ENCODE measurements at regions not wholly inside any gene's neighbourhood (a gene's known extent, or its start where the extent isn't known, plus 50 kb on each side); places are given as distances from the start of the nearest gene placed in this dataset.
"Not testable (repeated sequence)": the region's sequence is repeated elsewhere in the genome, so short reads cannot be mapped to it uniquely, and the experiment has no call there.

DNA sequence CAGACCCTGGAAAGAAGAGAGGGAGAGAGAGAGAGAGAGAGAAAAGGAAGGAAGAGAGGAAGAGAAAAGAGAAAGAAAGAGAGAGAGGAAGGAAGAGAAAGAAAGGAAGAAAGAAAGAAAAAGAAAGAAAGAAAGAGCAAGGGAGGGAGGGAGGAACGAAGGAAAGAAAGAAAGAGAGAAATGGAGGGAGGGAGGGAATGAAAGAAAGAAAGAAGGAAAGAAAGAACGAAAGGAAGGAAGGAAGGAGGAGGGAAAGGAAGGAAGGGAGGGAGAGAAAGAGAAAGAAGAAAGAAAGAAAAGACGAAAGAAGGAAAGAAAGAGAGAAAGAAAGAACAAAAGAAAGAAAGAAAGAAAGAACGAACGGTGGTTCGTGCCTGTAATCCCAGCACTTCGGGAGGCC is 133.4 kb downstream of the HNRNPD start:
- Histone ChIP-seq H3K9me3 (ENCODE audit: control insufficient read depth, low read length) (no peaks in the 10 kb centered on the region), H3K18ac (ENCODE audit: low read depth in 1 of 2, low read length in 2 of 2) (no peak overlapping the region), H2AFZ (ENCODE audit: low read depth, low read length) (no peak overlapping the region), H3K4ac (ENCODE audit: low read depth in 1 of 2, low read length in 2 of 2) (no peak overlapping the region), H3K36me3 (ENCODE audit: control insufficient read depth in 1 of 2, insufficient read depth in 2 of 2, low read depth in 1 of 2, low read length in 2 of 2) (no peaks in the 10 kb centered on the region), H3K4me1 (ENCODE audit: control insufficient read depth, insufficient read depth, low read depth, low read length) (no peaks in the 10 kb centered on the region), H3K79me1 (replicated peaks; ENCODE audit: low read length, poor library complexity, severe bottlenecking) (no peaks in the 10 kb centered on the region), H2BK120ac (ENCODE audit: low read depth, low read length) (no peak overlapping the region), H3K27ac (ENCODE audit: low read length, poor library complexity, severe bottlenecking) (no peak overlapping the region), H3K4me2 (ENCODE audit: low read length, poor library complexity, severe bottlenecking) (no peak overlapping the region), H4K91ac (ENCODE audit: low read length) (no peak overlapping the region), H3K4me3 (ENCODE audit: insufficient read depth in 1 of 2, low read depth in 1 of 2, low read length in 2 of 2) (no peak overlapping the region), H2BK15ac (ENCODE audit: low read depth, poor library complexity, severe bottlenecking) (no peak overlapping the region), H2AK5ac (ENCODE audit: low read length, severe bottlenecking) (no peak overlapping the region), H3K9ac (ENCODE audit: low read length) (no peak overlapping the region), H3K27me3 (ENCODE audit: control insufficient read depth in 1 of 2, insufficient read depth in 1 of 2, low read length in 2 of 2) (no peaks in the 10 kb centered on the region), H3K14ac (ENCODE audit: low read length in 2 of 2) (no peak overlapping the region), H2BK12ac (ENCODE audit: low read length in 2 of 2) (no peak overlapping the region), H3K23ac (ENCODE audit: low read length in 2 of 2) (no peak overlapping the region), H4K8ac (ENCODE audit: low read length) (no peak overlapping the region), H2BK5ac (ENCODE audit: low read depth, low read length, poor library complexity, severe bottlenecking) (no peak overlapping the region)
- WGBS = 84% methylated on average over 6 of the region's 7 CpGs
- no peak for DNase-seq

DNA sequence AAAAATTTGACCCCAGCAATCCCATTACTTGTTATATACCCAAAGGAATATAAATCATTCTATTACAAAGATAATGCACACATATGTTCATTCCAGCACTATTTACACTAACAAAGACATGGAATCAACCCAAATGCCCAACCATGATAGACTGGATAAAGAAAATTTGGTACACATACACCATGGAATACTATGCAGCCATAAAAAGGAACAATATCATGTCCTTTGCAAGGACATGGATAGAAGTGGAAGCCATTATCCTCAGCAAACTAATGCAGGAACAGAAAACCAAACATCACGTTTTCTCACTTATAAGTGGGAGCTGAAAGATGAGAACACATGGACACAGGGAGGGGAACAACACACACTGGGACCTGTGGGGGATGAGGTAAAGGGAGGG is 136.6 kb downstream of the HNRNPD start:
- H3K36me3 ChIP-seq (ENCODE audit: control insufficient read depth in 1 of 2, insufficient read depth in 2 of 2, low read depth in 1 of 2, low read length in 2 of 2); H2BK5ac ChIP-seq (ENCODE audit: low read depth, low read length, poor library complexity, severe bottlenecking); H2AFZ ChIP-seq (ENCODE audit: low read depth, low read length); H3K23ac ChIP-seq (ENCODE audit: low read length in 2 of 2); DNase-seq; H2BK15ac ChIP-seq (ENCODE audit: low read depth, poor library complexity, severe bottlenecking); H3K9ac ChIP-seq (ENCODE audit: low read length); H3K27ac ChIP-seq (ENCODE audit: low read length, poor library complexity, severe bottlenecking); H3K9me3 ChIP-seq (ENCODE audit: control insufficient read depth, low read length); H3K79me1 ChIP-seq (replicated peaks; ENCODE audit: low read length, poor library complexity, severe bottlenecking); H3K4me3 ChIP-seq (ENCODE audit: insufficient read depth in 1 of 2, low read depth in 1 of 2, low read length in 2 of 2); H3K27me3 ChIP-seq (ENCODE audit: control insufficient read depth in 1 of 2, insufficient read depth in 1 of 2, low read length in 2 of 2); H3K18ac ChIP-seq (ENCODE audit: low read depth in 1 of 2, low read length in 2 of 2); H3K14ac ChIP-seq (ENCODE audit: low read length in 2 of 2); H3K4me1 ChIP-seq (ENCODE audit: control insufficient read depth, insufficient read depth, low read depth, low read length); H2AK5ac ChIP-seq (ENCODE audit: low read length, severe bottlenecking); H3K4ac ChIP-seq (ENCODE audit: low read depth in 1 of 2, low read length in 2 of 2); H2BK12ac ChIP-seq (ENCODE audit: low read length in 2 of 2); H2BK120ac ChIP-seq (ENCODE audit: low read depth, low read length); H4K8ac ChIP-seq (ENCODE audit: low read length); H3K4me2 ChIP-seq (ENCODE audit: low read length, poor library complexity, severe bottlenecking); H4K91ac ChIP-seq (ENCODE audit: low read length): not testable (repeated sequence)
- WGBS = 70% methylated on average over 1 of the region's 1 CpG

DNA sequence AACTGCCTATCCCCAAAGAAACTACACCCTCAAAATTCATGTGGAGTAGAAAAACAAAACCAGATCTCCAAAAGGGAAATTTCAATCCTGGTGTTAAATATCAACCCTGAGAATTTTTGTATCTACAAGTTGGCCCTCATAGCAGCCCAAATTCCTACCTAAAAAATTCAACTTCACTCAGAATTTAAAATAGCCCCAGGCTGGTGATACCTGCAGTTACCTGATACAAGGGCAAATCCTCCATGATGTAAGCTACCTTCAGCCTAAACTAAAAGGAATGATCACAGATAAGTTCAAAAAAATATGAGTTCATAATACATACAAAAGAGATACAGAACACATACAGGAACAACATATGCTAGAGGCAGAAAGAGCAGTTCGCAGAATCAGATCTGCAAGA is 138.4 kb downstream of the HNRNPD start:
- Histone ChIP-seq H3K4ac (ENCODE audit: low read depth in 1 of 2, low read length in 2 of 2) (no peak overlapping the region), H3K27me3 (ENCODE audit: control insufficient read depth in 1 of 2, insufficient read depth in 1 of 2, low read length in 2 of 2) (peaks cover 0 to 7% of the 10 kb centered on the region in 2 experiments), H4K8ac (ENCODE audit: low read length) (no peak overlapping the region), H3K36me3 (ENCODE audit: control insufficient read depth in 1 of 2, insufficient read depth in 2 of 2, low read depth in 1 of 2, low read length in 2 of 2) (no peaks in the 10 kb centered on the region), H2BK5ac (ENCODE audit: low read depth, low read length, poor library complexity, severe bottlenecking) (no peak overlapping the region), H3K27ac (ENCODE audit: low read length, poor library complexity, severe bottlenecking) (no peak overlapping the region), H3K18ac (ENCODE audit: low read depth in 1 of 2, low read length in 2 of 2) (no peak overlapping the region), H2BK15ac (ENCODE audit: low read depth, poor library complexity, severe bottlenecking) (no peak overlapping the region), H3K14ac (ENCODE audit: low read length in 2 of 2) (no peak overlapping the region), H3K23ac (ENCODE audit: low read length in 2 of 2) (no peak overlapping the region), H3K9ac (ENCODE audit: low read length) (no peak overlapping the region), H3K4me2 (ENCODE audit: low read length, poor library complexity, severe bottlenecking) (no peak overlapping the region), H3K4me1 (ENCODE audit: control insufficient read depth, insufficient read depth, low read depth, low read length) (no peaks in the 10 kb centered on the region), H2AFZ (ENCODE audit: low read depth, low read length) (no peak overlapping the region), H2BK120ac (ENCODE audit: low read depth, low read length) (no peak overlapping the region), H4K91ac (ENCODE audit: low read length) (no peak overlapping the region), H3K4me3 (ENCODE audit: insufficient read depth in 1 of 2, low read depth in 1 of 2, low read length in 2 of 2) (no peak overlapping the region), H2BK12ac (ENCODE audit: low read length in 2 of 2) (no peak overlapping the region), H3K79me1 (replicated peaks; ENCODE audit: low read length, poor library complexity, severe bottlenecking) (no peaks in the 10 kb centered on the region), H2AK5ac (ENCODE audit: low read length, severe bottlenecking) (no peak overlapping the region), H3K9me3 (ENCODE audit: control insufficient read depth, low read length) (no peaks in the 10 kb centered on the region)
- DNase-seq = no peak
- no CpG with 5 or more reads among the region's 1 CpG for WGBS

DNA sequence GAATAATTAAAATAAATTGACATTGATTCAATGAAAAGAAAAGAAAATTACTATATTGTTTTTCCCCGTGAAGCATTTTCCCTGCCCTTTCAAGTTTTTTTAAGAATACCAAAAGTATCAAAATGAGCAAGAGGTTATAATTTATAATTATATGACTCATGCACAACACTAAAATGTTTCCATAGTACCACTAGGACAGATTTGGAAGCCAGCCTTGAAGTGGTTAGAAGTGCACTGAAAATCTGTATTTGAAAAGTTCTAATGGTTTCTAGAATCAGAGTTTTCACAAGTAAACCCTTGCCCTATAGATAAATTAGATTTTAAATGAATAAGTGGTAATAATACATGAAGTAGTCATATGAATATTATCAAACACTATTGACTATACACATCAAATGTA is 140.9 kb downstream of the HNRNPD start:
- Histone ChIP-seq H3K9me3 (ENCODE audit: control insufficient read depth, low read length) (no peaks in the 10 kb centered on the region), H4K8ac (ENCODE audit: low read length) (no peak overlapping the region)

More for the DNA sequence above, 140.9 kb downstream of the HNRNPD start:
- H4K91ac ChIP-seq (ENCODE audit: low read length) = no peak overlapping the region
- no peak overlapping the region for H2AK5ac ChIP-seq (ENCODE audit: low read length, severe bottlenecking)
- no peaks in the 10 kb centered on the region for H3K79me1 ChIP-seq (replicated peaks; ENCODE audit: low read length, poor library complexity, severe bottlenecking)
- H3K9ac ChIP-seq (ENCODE audit: low read length) = no peak overlapping the region
- H3K4ac ChIP-seq (ENCODE audit: low read depth in 1 of 2, low read length in 2 of 2) = no peak overlapping the region
- no peak overlapping the region for H2BK15ac ChIP-seq (ENCODE audit: low read depth, poor library complexity, severe bottlenecking)
- H2BK12ac ChIP-seq (ENCODE audit: low read length in 2 of 2) = no peak overlapping the region
- H3K18ac ChIP-seq (ENCODE audit: low read depth in 1 of 2, low read length in 2 of 2) = no peak overlapping the region
- no peaks in the 10 kb centered on the region for H3K4me1 ChIP-seq (ENCODE audit: control insufficient read depth, insufficient read depth, low read depth, low read length)
- H2BK120ac ChIP-seq (ENCODE audit: low read depth, low read length) = no peak overlapping the region
- H3K27me3 ChIP-seq (ENCODE audit: control insufficient read depth in 1 of 2, insufficient read depth in 1 of 2, low read length in 2 of 2) = peaks cover 0 to 7% of the 10 kb centered on the region in 2 experiments
- DNase-seq = no peak
- H2AFZ ChIP-seq (ENCODE audit: low read depth, low read length) = no peak overlapping the region
- H3K14ac ChIP-seq (ENCODE audit: low read length in 2 of 2) = no peak overlapping the region
- no peak overlapping the region for H2BK5ac ChIP-seq (ENCODE audit: low read depth, low read length, poor library complexity, severe bottlenecking)
- H3K27ac ChIP-seq (ENCODE audit: low read length, poor library complexity, severe bottlenecking) = no peak overlapping the region
- no peak overlapping the region for H3K4me2 ChIP-seq (ENCODE audit: low read length, poor library complexity, severe bottlenecking)
- no peaks in the 10 kb centered on the region for H3K36me3 ChIP-seq (ENCODE audit: control insufficient read depth in 1 of 2, insufficient read depth in 2 of 2, low read depth in 1 of 2, low read length in 2 of 2)
- H3K23ac ChIP-seq (ENCODE audit: low read length in 2 of 2) = no peak overlapping the region
- H3K4me3 ChIP-seq (ENCODE audit: insufficient read depth in 1 of 2, low read depth in 1 of 2, low read length in 2 of 2) = no peak overlapping the region
- no CpG with 5 or more reads among the region's 1 CpG for WGBS

Measured in mesenchymal stem cell (in vitro differentiated cells and primary cell).